Mesendoderm (in vitro differentiated cells): ENCODE measurements at regions not wholly inside any gene's neighbourhood (a gene's known extent, or its start where the extent isn't known, plus 50 kb on each side); places are given as distances from the start of the nearest gene placed in this dataset.

Source experiments
- DNase-seq: peaks from one replicate; pipeline ENCODE4 v3.0.0; 2013
- H2AK5ac ChIP-seq: 2 replicates; pipeline ENCODE4 v1.6.1; 2013; ENCODE audit warnings: low read length, inconsistent platforms
- H2BK120ac ChIP-seq: 2 replicates; pipeline ENCODE4 v1.6.1; 2013; ENCODE audit warnings: low read depth, mild to moderate bottlenecking, low read length, moderate library complexity, mixed read lengths
- H2BK15ac ChIP-seq: replicated peaks from 2 replicates; pipeline ENCODE4 v1.6.1; 2013; ENCODE audit warnings: low read depth, mild to moderate bottlenecking, moderate library complexity
- H2BK5ac ChIP-seq: 2 replicates; pipeline ENCODE4 v1.6.1; 2013; ENCODE audit warnings: low read length, inconsistent platforms
- H3K18ac ChIP-seq: 2 replicates; pipeline ENCODE4 v1.6.1; 2013; ENCODE audit warnings: mild to moderate bottlenecking, low read length, mixed read lengths
- H3K23ac ChIP-seq: one replicate; pipeline ENCODE4 v1.6.1; 2013; ENCODE audit warnings: low read length
- H3K27ac ChIP-seq: 2 replicates; pipeline ENCODE4 v1.5.1; 2013; ENCODE audit warnings: low read depth, mild to moderate bottlenecking, inconsistent platforms, low read length, moderate library complexity
- H3K27me3 ChIP-seq: 2 replicates; pipeline ENCODE4 v1.6.1; 2013; ENCODE audit warnings: low read length, control low read depth, mild to moderate bottlenecking, inconsistent platforms; ENCODE audit not compliant: insufficient read depth, poor library complexity
- H3K36me3 ChIP-seq: 2 replicates; pipeline ENCODE4 v1.6.1; 2013; ENCODE audit warnings: low read length, inconsistent platforms; ENCODE audit not compliant: control insufficient read depth, insufficient read depth
- H3K4ac ChIP-seq: one replicate; pipeline ENCODE4 v1.6.1; 2013; ENCODE audit warnings: low read depth, mild to moderate bottlenecking, low read length, moderate library complexity
- H3K4me1 ChIP-seq: 2 replicates; pipeline ENCODE4 v1.6.1; 2013; ENCODE audit warnings: low read depth, low read length, inconsistent platforms; ENCODE audit not compliant: control insufficient read depth
- H3K4me2 ChIP-seq: 2 replicates; pipeline ENCODE4 v1.6.1; 2013; ENCODE audit warnings: low read length
- H3K4me3 ChIP-seq: 2 replicates; pipeline ENCODE4 v1.5.1; 2013; ENCODE audit warnings: mild to moderate bottlenecking, low read length
- H3K56ac ChIP-seq: one replicate; pipeline ENCODE4 v1.6.1; 2013; ENCODE audit warnings: low read length
- H3K79me1 ChIP-seq: 2 replicates; pipeline ENCODE4 v1.6.1; 2013; ENCODE audit warnings: low read length, inconsistent platforms
- H3K79me2 ChIP-seq: 2 replicates; pipeline ENCODE4 v1.6.1; 2013; ENCODE audit warnings: mild to moderate bottlenecking, low read length; ENCODE audit not compliant: control insufficient read depth, insufficient read depth
- H3K9ac ChIP-seq: 2 replicates; pipeline ENCODE4 v1.6.1; 2013; ENCODE audit warnings: low read length, inconsistent platforms
- H4K5ac ChIP-seq: one replicate; pipeline ENCODE4 v1.6.1; 2013; ENCODE audit warnings: low read length
- H4K8ac ChIP-seq: one replicate; pipeline ENCODE4 v1.6.1; 2013; ENCODE audit warnings: low read depth, mild to moderate bottlenecking, control low read depth, low read length, moderate library complexity
- WGBS: extraction: QIAGEN DNeasy Blood & Tissue Kit; methylation state at CpG from one replicate; pipeline ENCODE4 v1.1.7; 2013; ENCODE audit warnings: low lambda C conversion rate, missing lambda C conversion rate; ENCODE audit not compliant: insufficient coverage; ENCODE audit errors: extremely low coverage; 5-methylcytosine and 5-hydroxymethylcytosine counted together

DNA sequence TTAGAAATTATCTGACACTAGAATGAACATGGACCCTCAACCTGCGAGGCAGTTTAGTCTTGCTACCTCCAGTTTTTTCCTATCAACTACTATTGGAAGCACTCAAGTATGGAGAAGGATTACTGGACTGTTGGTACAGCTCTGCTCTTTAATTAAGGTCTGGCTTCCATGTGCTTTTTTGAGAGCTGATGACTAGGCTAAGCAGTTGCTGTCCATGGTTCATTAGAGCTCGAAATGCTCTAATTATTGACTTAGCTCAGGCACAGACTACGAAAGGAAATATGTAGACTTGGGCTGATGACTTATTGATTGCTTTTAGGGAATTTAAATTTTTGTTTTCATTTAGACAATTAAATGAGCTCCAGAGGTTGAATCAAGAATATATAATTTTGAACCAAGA is 1281.6 kb downstream of the HACE1 start:
- no peak overlapping the region for H2BK120ac ChIP-seq
- H3K4ac ChIP-seq, result no peak overlapping the region
- H3K4me1 ChIP-seq, result no peaks in the 10 kb centered on the region
- no peak overlapping the region for H2AK5ac ChIP-seq
- H3K79me1 ChIP-seq, result no peaks in the 10 kb centered on the region
- no peak overlapping the region for H2BK15ac ChIP-seq
- H3K56ac ChIP-seq, result no peak overlapping the region
- H4K8ac ChIP-seq, result no peak overlapping the region
- WGBS, result no CpG with 5 or more reads among the region's 3 CpGs
- no peak overlapping the region for H4K5ac ChIP-seq
- H3K79me2 ChIP-seq, result no peaks in the 10 kb centered on the region
- no peaks in the 10 kb centered on the region for H3K27me3 ChIP-seq
- H2BK5ac ChIP-seq, result no peak overlapping the region
- no peak overlapping the region for H3K9ac ChIP-seq
- no peaks in the 10 kb centered on the region for H3K36me3 ChIP-seq
- no peak overlapping the region for H3K23ac ChIP-seq
- H3K18ac ChIP-seq, result no peak overlapping the region
- H3K4me2 ChIP-seq, result no peak overlapping the region
- no peak overlapping the region for H3K27ac ChIP-seq
- no peak overlapping the region for H3K4me3 ChIP-seq
- no peak for DNase-seq

DNA sequence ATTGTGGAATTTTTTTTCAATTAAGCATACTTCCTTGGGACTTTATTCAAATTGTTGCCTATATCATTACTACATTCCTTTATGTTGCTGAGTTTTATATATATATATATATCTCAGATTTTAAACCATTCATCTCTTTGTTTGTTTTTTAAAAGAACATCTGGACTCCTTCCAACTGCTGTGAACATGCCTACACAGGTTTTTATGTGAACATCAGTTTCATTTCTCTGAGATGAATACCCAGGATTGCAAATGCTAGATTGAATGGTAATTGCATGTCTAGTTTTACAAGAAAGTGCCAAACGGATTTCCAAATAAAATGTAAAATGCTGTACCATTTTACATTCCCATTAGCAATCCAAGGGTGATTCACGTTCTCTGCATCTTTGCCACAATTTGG is 1289.3 kb downstream of the HACE1 start:
- Histone ChIP-seq H2BK120ac (no peak overlapping the region), H3K4ac (no peak overlapping the region), H3K4me1 (no peaks in the 10 kb centered on the region), H3K18ac (no peak overlapping the region), H3K4me3 (no peak overlapping the region), H3K27me3 (no peaks in the 10 kb centered on the region), H3K27ac (no peak overlapping the region), H4K5ac (no peak overlapping the region), H2AK5ac (no peak overlapping the region), H3K36me3 (no peaks in the 10 kb centered on the region), H4K8ac (no peak overlapping the region), H2BK15ac (no peak overlapping the region), H3K23ac (no peak overlapping the region), H3K9ac (no peak overlapping the region), H2BK5ac (no peak overlapping the region), H3K4me2 (no peak overlapping the region), H3K79me1 (no peaks in the 10 kb centered on the region), H3K79me2 (no peaks in the 10 kb centered on the region), H3K56ac (no peak overlapping the region)
- no CpG with 5 or more reads among the region's 2 CpGs for WGBS
- DNase-seq, result no peak

DNA sequence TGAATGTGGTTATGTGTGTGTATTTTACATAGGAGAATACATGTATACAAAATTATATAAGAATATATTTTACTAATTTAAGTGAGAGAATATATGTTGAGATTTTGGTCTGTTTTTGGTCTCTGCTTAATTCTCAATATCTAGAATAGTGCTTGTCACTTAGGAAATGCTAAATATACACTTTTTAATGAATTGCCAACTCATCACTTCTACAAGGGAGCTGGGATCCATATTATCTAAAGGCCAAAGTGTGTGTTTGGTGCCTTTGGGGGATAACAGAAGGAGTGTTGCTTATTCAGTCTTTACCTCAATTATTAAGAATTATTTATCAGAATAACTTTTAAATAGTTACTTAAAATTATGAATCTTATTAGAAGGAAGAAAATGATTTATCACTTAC is 1304.8 kb downstream of the HACE1 start:
- H3K9ac ChIP-seq, result no peak overlapping the region
- H3K4me2 ChIP-seq, result no peak overlapping the region
- no peaks in the 10 kb centered on the region for H3K4me1 ChIP-seq
- H3K79me1 ChIP-seq, result no peaks in the 10 kb centered on the region
- no peak overlapping the region for H2AK5ac ChIP-seq
- no peak overlapping the region for H2BK5ac ChIP-seq
- no peak overlapping the region for H3K18ac ChIP-seq
- no peak overlapping the region for H3K27ac ChIP-seq
- H4K8ac ChIP-seq, result no peak overlapping the region
- no peak overlapping the region for H4K5ac ChIP-seq
- H3K23ac ChIP-seq, result no peak overlapping the region
- no peak overlapping the region for H3K4ac ChIP-seq
- no peaks in the 10 kb centered on the region for H3K79me2 ChIP-seq
- no peak overlapping the region for H3K4me3 ChIP-seq
- no peak overlapping the region for H2BK120ac ChIP-seq
- H3K27me3 ChIP-seq, result no peaks in the 10 kb centered on the region
- DNase-seq, result no peak
- H2BK15ac ChIP-seq, result no peak overlapping the region
- no peaks in the 10 kb centered on the region for H3K36me3 ChIP-seq
- no peak overlapping the region for H3K56ac ChIP-seq

DNA sequence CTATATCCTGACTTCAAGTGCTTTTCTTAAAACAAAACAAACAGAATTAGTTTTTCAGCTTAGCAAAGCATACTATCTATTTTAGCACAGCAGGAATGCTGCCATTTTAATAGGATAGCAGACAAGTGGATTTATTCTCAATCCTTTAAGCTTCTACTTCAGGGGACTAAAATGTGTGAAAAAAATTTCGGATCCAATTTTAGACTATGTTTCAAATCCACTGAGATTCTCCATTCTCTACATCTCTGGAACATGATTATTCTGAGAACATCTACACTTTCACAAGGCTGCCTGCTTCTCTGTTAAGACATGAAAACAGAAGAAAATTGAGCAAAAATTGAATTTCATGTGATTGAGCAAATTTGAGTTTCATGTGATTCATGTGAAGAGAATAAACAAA is 1321.3 kb downstream of the HACE1 start:
- H3K27me3 ChIP-seq, result no peaks in the 10 kb centered on the region
- H2AK5ac ChIP-seq, result no peak overlapping the region
- H3K27ac ChIP-seq, result no peak overlapping the region
- H3K56ac ChIP-seq, result no peak overlapping the region
- H3K4ac ChIP-seq, result no peak overlapping the region
- H4K5ac ChIP-seq, result no peak overlapping the region
- H3K4me3 ChIP-seq, result no peak overlapping the region
- no peak for DNase-seq
- H2BK15ac ChIP-seq, result no peak overlapping the region
- H3K4me2 ChIP-seq, result no peak overlapping the region
- no peaks in the 10 kb centered on the region for H3K36me3 ChIP-seq
- H4K8ac ChIP-seq, result no peak overlapping the region
- no peaks in the 10 kb centered on the region for H3K4me1 ChIP-seq
- H2BK120ac ChIP-seq, result no peak overlapping the region
- no peak overlapping the region for H3K23ac ChIP-seq
- H3K79me1 ChIP-seq, result no peaks in the 10 kb centered on the region
- H3K79me2 ChIP-seq, result no peaks in the 10 kb centered on the region
- WGBS, result no CpG with 5 or more reads among the region's 1 CpG
- no peak overlapping the region for H3K9ac ChIP-seq
- no peak overlapping the region for H3K18ac ChIP-seq
- H2BK5ac ChIP-seq, result no peak overlapping the region

DNA sequence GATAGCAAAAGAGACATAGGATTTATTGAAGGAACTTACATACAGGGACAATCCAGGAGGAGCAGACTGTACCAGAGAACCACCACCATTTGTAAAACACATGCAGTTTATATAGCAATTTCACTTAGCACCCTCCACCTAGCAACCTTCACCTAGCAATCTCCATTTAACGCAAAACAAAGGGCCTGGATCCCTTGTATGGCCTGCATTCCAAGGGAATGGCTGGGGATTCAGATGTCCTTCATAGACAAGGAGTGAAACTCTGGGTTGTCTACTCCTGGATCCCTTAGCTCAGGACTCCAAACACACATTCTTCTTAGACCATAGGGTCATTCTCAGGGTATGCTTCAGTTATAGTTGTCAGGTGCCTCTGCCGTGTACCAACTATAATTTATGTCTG is 1324.9 kb downstream of the HACE1 start:
- H3K27me3 ChIP-seq, result no peaks in the 10 kb centered on the region
- no peak overlapping the region for H3K4me3 ChIP-seq
- no peaks in the 10 kb centered on the region for H3K79me2 ChIP-seq
- H3K56ac ChIP-seq, result no peak overlapping the region
- H3K9ac ChIP-seq, result no peak overlapping the region
- no peak overlapping the region for H3K4ac ChIP-seq
- H3K4me1 ChIP-seq, result no peaks in the 10 kb centered on the region
- H3K23ac ChIP-seq, result no peak overlapping the region
- no peaks in the 10 kb centered on the region for H3K36me3 ChIP-seq
- no peak overlapping the region for H3K4me2 ChIP-seq
- WGBS, result no CpG with 5 or more reads among the region's 2 CpGs
- no peak overlapping the region for H3K27ac ChIP-seq
- H4K5ac ChIP-seq, result no peak overlapping the region
- no peak overlapping the region for H3K18ac ChIP-seq
- H2BK120ac ChIP-seq, result no peak overlapping the region
- H4K8ac ChIP-seq, result no peak overlapping the region
- no peak overlapping the region for H2BK15ac ChIP-seq
- no peak overlapping the region for H2BK5ac ChIP-seq
- H2AK5ac ChIP-seq, result no peak overlapping the region
- no peaks in the 10 kb centered on the region for H3K79me1 ChIP-seq
- peak; percentile 35 for DNase-seq

DNA sequence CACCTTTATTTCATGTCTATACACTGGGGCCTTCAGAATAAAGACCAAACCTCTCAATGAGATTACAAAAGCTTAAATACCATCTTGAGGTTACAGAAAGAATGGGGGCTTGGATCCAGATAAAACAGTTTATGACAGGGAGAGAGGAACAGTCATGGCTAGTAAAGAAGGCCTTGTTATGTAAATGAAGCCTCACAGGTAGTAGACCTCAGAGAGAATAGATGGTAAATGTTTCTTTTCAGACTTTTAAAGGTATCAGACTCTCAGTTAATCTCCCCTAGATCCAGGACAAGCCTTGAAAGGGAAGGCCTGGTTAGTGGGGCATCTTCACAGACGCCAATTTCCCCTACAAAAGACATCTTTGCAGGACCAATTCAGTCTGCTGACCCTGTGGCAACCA is 1325.6 kb downstream of the HACE1 start:
- DNase-seq, result no peak
- Histone ChIP-seq H2BK15ac (no peak overlapping the region), H3K18ac (no peak overlapping the region), H3K79me1 (no peaks in the 10 kb centered on the region), H3K27me3 (no peaks in the 10 kb centered on the region), H2BK5ac (no peak overlapping the region), H4K8ac (no peak overlapping the region), H3K36me3 (no peaks in the 10 kb centered on the region), H3K9ac (no peak overlapping the region), H2AK5ac (no peak overlapping the region), H2BK120ac (no peak overlapping the region), H3K79me2 (no peaks in the 10 kb centered on the region), H3K4me3 (no peak overlapping the region), H3K4me1 (no peaks in the 10 kb centered on the region), H3K23ac (no peak overlapping the region), H3K56ac (no peak overlapping the region), H3K4me2 (no peak overlapping the region), H4K5ac (no peak overlapping the region), H3K27ac (no peak overlapping the region), H3K4ac (no peak overlapping the region)
- WGBS, result no CpG with 5 or more reads among the region's 1 CpG
